Rectal smooth muscle tissue (tissue), 1 donor: ENCODE measurements at regions not wholly inside any gene's neighbourhood (a gene's known extent, or its start where the extent isn't known, plus 50 kb on each side); places are given as distances from the start of the nearest gene placed in this dataset.

Experiments
- H3K27ac ChIP-seq: one replicate; pipeline ENCODE4 v1.7.0; 2013; ENCODE audit warnings: low read depth, low read length, inconsistent platforms
- H3K27me3 ChIP-seq: one replicate; pipeline ENCODE4 v1.7.0; 2013; ENCODE audit warnings: low read length; ENCODE audit not compliant: control insufficient read depth, insufficient read depth
- H3K36me3 ChIP-seq: one replicate; pipeline ENCODE4 v1.7.0; 2013; ENCODE audit warnings: low read length; ENCODE audit not compliant: control insufficient read depth, insufficient read depth
- H3K4me1 ChIP-seq: one replicate; pipeline ENCODE4 v1.7.0; 2013; ENCODE audit warnings: low read length; ENCODE audit not compliant: control insufficient read depth, insufficient read depth
- H3K4me3 ChIP-seq: one replicate; pipeline ENCODE4 v1.7.0; 2013; ENCODE audit warnings: low read length
- H3K9ac ChIP-seq: one replicate; pipeline ENCODE4 v1.7.0; 2013; ENCODE audit warnings: low read length

GRCh38 chr4:135240796-135241195 lies 1039.2 kb upstream of the PABPC4L start:
- H3K9ac ChIP-seq = no peak overlapping the region
- H3K27ac ChIP-seq = no peak overlapping the region
- H3K4me3 ChIP-seq = no peak overlapping the region
- H3K36me3 ChIP-seq = no peaks in the 10 kb centered on the region
- H3K27me3 ChIP-seq = no peaks in the 10 kb centered on the region
- H3K4me1 ChIP-seq = no peaks in the 10 kb centered on the region

- Histone ChIP-seq H3K27ac (no peak overlapping the region), H3K4me3 (no peak overlapping the region), H3K27me3 (no peaks in the 10 kb centered on the region), H3K36me3 (no peaks in the 10 kb centered on the region), H3K4me1 (no peaks in the 10 kb centered on the region), H3K9ac (no peak overlapping the region)
Measured at GRCh38 chr4:135239964-135240363, 1038.4 kb upstream of the PABPC4L start.

GRCh38 chr4:135238940-135239339 lies 1037.4 kb upstream of the PABPC4L start:
- H3K36me3 ChIP-seq = no peaks in the 10 kb centered on the region
- no peak overlapping the region for H3K9ac ChIP-seq
- no peaks in the 10 kb centered on the region for H3K4me1 ChIP-seq
- no peak overlapping the region for H3K27ac ChIP-seq
- no peaks in the 10 kb centered on the region for H3K27me3 ChIP-seq
- no peak overlapping the region for H3K4me3 ChIP-seq

GRCh38 chr4:135236048-135236447 lies 1034.5 kb upstream of the PABPC4L start:
- Histone ChIP-seq H3K4me1 (no peaks in the 10 kb centered on the region), H3K9ac (no peak overlapping the region), H3K27ac (no peak overlapping the region), H3K36me3 (no peaks in the 10 kb centered on the region), H3K27me3 (no peaks in the 10 kb centered on the region), H3K4me3 (no peak overlapping the region)

GRCh38 chr4:135227842-135228241 lies 1026.3 kb upstream of the PABPC4L start:
- Histone ChIP-seq H3K27me3 (no peaks in the 10 kb centered on the region), H3K9ac (no peak overlapping the region), H3K4me3 (no peak overlapping the region), H3K36me3 (no peaks in the 10 kb centered on the region), H3K27ac (no peak overlapping the region), H3K4me1 (no peaks in the 10 kb centered on the region)

- Histone ChIP-seq H3K27me3 (no peaks in the 10 kb centered on the region), H3K36me3 (no peaks in the 10 kb centered on the region), H3K27ac (no peak overlapping the region), H3K4me3 (no peak overlapping the region), H3K9ac (no peak overlapping the region), H3K4me1 (no peaks in the 10 kb centered on the region)
Measured at GRCh38 chr4:135225551-135225950, 1024.0 kb upstream of the PABPC4L start.

GRCh38 chr4:135210341-135210740 lies 1008.8 kb upstream of the PABPC4L start:
- Histone ChIP-seq H3K27ac (no peak overlapping the region), H3K4me1 (no peaks in the 10 kb centered on the region), H3K27me3 (no peaks in the 10 kb centered on the region), H3K4me3 (no peak overlapping the region), H3K36me3 (no peaks in the 10 kb centered on the region), H3K9ac (no peak overlapping the region)

- H3K27me3 ChIP-seq = no peaks in the 10 kb centered on the region
- no peak overlapping the region for H3K27ac ChIP-seq
- H3K4me3 ChIP-seq = no peak overlapping the region
- H3K9ac ChIP-seq = no peak overlapping the region
- H3K4me1 ChIP-seq = no peaks in the 10 kb centered on the region
- no peaks in the 10 kb centered on the region for H3K36me3 ChIP-seq
Measured at GRCh38 chr4:135207531-135207930, 1005.9 kb upstream of the PABPC4L start.

- H3K27ac ChIP-seq = no peak overlapping the region
- no peak overlapping the region for H3K4me3 ChIP-seq
- no peaks in the 10 kb centered on the region for H3K36me3 ChIP-seq
- H3K9ac ChIP-seq = no peak overlapping the region
- no peaks in the 10 kb centered on the region for H3K27me3 ChIP-seq
- no peaks in the 10 kb centered on the region for H3K4me1 ChIP-seq
Measured at GRCh38 chr4:135204311-135204710, 1002.7 kb upstream of the PABPC4L start.

- H3K4me3 ChIP-seq = no peak overlapping the region
- no peaks in the 10 kb centered on the region for H3K36me3 ChIP-seq
- no peak overlapping the region for H3K27ac ChIP-seq
- no peaks in the 10 kb centered on the region for H3K27me3 ChIP-seq
- H3K9ac ChIP-seq = no peak overlapping the region
- no peaks in the 10 kb centered on the region for H3K4me1 ChIP-seq
Measured at GRCh38 chr4:135201081-135201480, 999.5 kb upstream of the PABPC4L start.

GRCh38 chr4:135197641-135198040 lies 996.1 kb upstream of the PABPC4L start:
- Histone ChIP-seq H3K27ac (no peak overlapping the region), H3K27me3 (no peaks in the 10 kb centered on the region), H3K4me3 (no peak overlapping the region), H3K4me1 (no peaks in the 10 kb centered on the region), H3K9ac (no peak overlapping the region), H3K36me3 (no peaks in the 10 kb centered on the region)

- H3K4me1 ChIP-seq = no peaks in the 10 kb centered on the region
- H3K4me3 ChIP-seq = no peak overlapping the region
- H3K27ac ChIP-seq = no peak overlapping the region
- H3K27me3 ChIP-seq = no peaks in the 10 kb centered on the region
- H3K36me3 ChIP-seq = no peaks in the 10 kb centered on the region
- no peak overlapping the region for H3K9ac ChIP-seq
Measured at GRCh38 chr4:135194477-135194876, 992.9 kb upstream of the PABPC4L start.

- H3K27me3 ChIP-seq = no peaks in the 10 kb centered on the region
- H3K4me1 ChIP-seq = no peaks in the 10 kb centered on the region
- H3K27ac ChIP-seq = no peak overlapping the region
Measured at GRCh38 chr4:135192751-135193535, 991.4 kb upstream of the PABPC4L start.

More at GRCh38 chr4:135192751-135193535, 991.4 kb upstream of the PABPC4L start:
- Histone ChIP-seq H3K36me3 (no peaks in the 10 kb centered on the region), H3K9ac (no peak overlapping the region), H3K4me3 (no peak overlapping the region)
